Stimulated activated CD4-positive, alpha-beta T cell treated with anti-CD3 and anti-CD28 coated beads, Interleukin-1b, Interleukin-23, amount 100 ng/mL, for 24 hours (primary cell): ENCODE measurements at regions not wholly inside any gene's neighbourhood (a gene's known extent, or its start where the extent isn't known, plus 50 kb on each side); places are given as distances from the start of the nearest gene placed in this dataset.

Experiments used
- DNase-seq, 4 experiments: peaks; one replicate each; pipeline ENCODE4 v3.0.0-alpha.2; 2020; ENCODE audit warnings: low read depth in 4 of 4, low spot score in 1 of 4

- no peak for DNase-seq
Measured at GRCh38 chr14:47744155-47744554, 68.8 kb upstream of the MDGA2 start.

- no peak for DNase-seq
Measured at GRCh38 chr14:47739541-47739940, 64.1 kb upstream of the MDGA2 start.

- DNase-seq, result no peak
Measured at GRCh38 chr14:47730296-47730695, 54.9 kb upstream of the MDGA2 start.
